ENCODE measurements at regions not wholly inside any gene's neighbourhood (a gene's known extent, or its start where the extent isn't known, plus 50 kb on each side); places are given as distances from the start of the nearest gene placed in this dataset.
"Not testable (repeated sequence)": the region's sequence is repeated elsewhere in the genome, so short reads cannot be mapped to it uniquely, and the experiment has no call there.

GRCh38 chr20:19876828-19877460 is 118.9 kb downstream of the RIN2 start:
- ChIA-PET CTCF (no interaction called here), POLR2A (no interaction called here)
- DNase-seq (no peak), ATAC-seq (ENCODE audit: low read depth) (no peak)
- H3K79me2 ChIP-seq (ENCODE audit: control insufficient read depth, insufficient read depth, low read length) = no peaks in the 10 kb centered on the region
- no peaks in the 10 kb centered on the region for H4K20me1 ChIP-seq (ENCODE audit: control insufficient read depth, insufficient read depth, low read length, poor library complexity, severe bottlenecking)
- no peak overlapping the region for H3K4me3 ChIP-seq (ENCODE audit: control extremely low read depth in 1 of 5, extremely low read depth in 1 of 5, insufficient read depth in 1 of 5, low read depth in 2 of 5, low read length in 4 of 5)
- no peak overlapping the region for H3K4me3 Mint-ChIP-seq
- H3K27me3 Mint-ChIP-seq = peaks cover 3% of the 10 kb centered on the region
- H3K4me1 ChIP-seq (ENCODE audit: control insufficient read depth in 2 of 2, insufficient read depth in 2 of 2, low read length in 2 of 2) = peaks cover 3 to 5% of the 10 kb centered on the region in 2 donors
- no peak overlapping the region for H3K27ac ChIP-seq (ENCODE audit: low read length in 2 of 2)
- H3K9ac ChIP-seq (ENCODE audit: low read length) = no peak overlapping the region
- 100% methylated on average over 3 of the region's 5 CpGs for WGBS (ENCODE audit: insufficient coverage)
- TF ChIP-seq CTCF (IDR thresholded peaks at IDR 0.05) (no peak), EZH2 (IDR thresholded peaks at IDR 0.05; ENCODE audit: borderline replicate concordance, insufficient read depth, low read depth, low read length, poor library complexity, severe bottlenecking) (no peak)
- peaks cover 0 to 9% (median 0%) of the 10 kb centered on the region in 3 donors for H3K9me3 ChIP-seq (ENCODE audit: control extremely low read depth in 1 of 3, control insufficient read depth in 2 of 3, insufficient read depth in 1 of 3, low read length in 2 of 3)
- H3K4me2 ChIP-seq (replicated peaks; ENCODE audit: low read depth, low read length, poor library complexity, severe bottlenecking) = no peak overlapping the region
- intact Hi-C loops (cut with micrococcal nuclease) = no loop called here
- H3K36me3 ChIP-seq (replicated peaks in 1 of 2; ENCODE audit: control extremely low read depth in 1 of 2, control insufficient read depth in 1 of 2, extremely low read depth in 1 of 2, insufficient read depth in 2 of 2, low read length in 1 of 2) = no peaks in the 10 kb centered on the region
- H3K27me3 ChIP-seq (replicated peaks in 1 of 4; ENCODE audit: control extremely low read depth in 1 of 4, control insufficient read depth in 3 of 4, insufficient read depth in 4 of 4, low read length in 3 of 4) = peaks cover 0 to 4% (median under 1%) of the 10 kb centered on the region in 4 experiments
- H3K4me1 Mint-ChIP-seq = peaks cover 10% of the 10 kb centered on the region
- H3K27ac Mint-ChIP-seq = no peak overlapping the region
- peaks cover 1% of the 10 kb centered on the region for H3K9me3 Mint-ChIP-seq (ENCODE audit: insufficient read depth)
- no peak overlapping the region for H2AFZ ChIP-seq (ENCODE audit: insufficient read depth, low read depth, low read length, poor library complexity, severe bottlenecking)

GRCh38 chr20:19879874-19880255 is 121.8 kb downstream of the RIN2 start:
- CTCF ChIA-PET; H3K9ac ChIP-seq (ENCODE audit: low read length); H3K9me3 ChIP-seq (ENCODE audit: control extremely low read depth in 1 of 3, control insufficient read depth in 2 of 3, insufficient read depth in 1 of 3, low read length in 2 of 3); H3K27ac ChIP-seq (ENCODE audit: low read length in 2 of 2); H3K9me3 Mint-ChIP-seq (ENCODE audit: insufficient read depth); H3K27ac Mint-ChIP-seq; H2AFZ ChIP-seq (ENCODE audit: insufficient read depth, low read depth, low read length, poor library complexity, severe bottlenecking); H3K36me3 ChIP-seq (replicated peaks in 1 of 2; ENCODE audit: control extremely low read depth in 1 of 2, control insufficient read depth in 1 of 2, extremely low read depth in 1 of 2, insufficient read depth in 2 of 2, low read length in 1 of 2); intact Hi-C loops (cut with micrococcal nuclease); DNase-seq; H3K27me3 ChIP-seq (replicated peaks in 1 of 4; ENCODE audit: control extremely low read depth in 1 of 4, control insufficient read depth in 3 of 4, insufficient read depth in 4 of 4, low read length in 3 of 4); H3K27me3 Mint-ChIP-seq; H3K4me3 Mint-ChIP-seq; H3K4me1 ChIP-seq (ENCODE audit: control insufficient read depth in 2 of 2, insufficient read depth in 2 of 2, low read length in 2 of 2); H4K20me1 ChIP-seq (ENCODE audit: control insufficient read depth, insufficient read depth, low read length, poor library complexity, severe bottlenecking); POLR2A ChIA-PET; H3K4me2 ChIP-seq (replicated peaks; ENCODE audit: low read depth, low read length, poor library complexity, severe bottlenecking); H3K4me3 ChIP-seq (ENCODE audit: control extremely low read depth in 1 of 5, extremely low read depth in 1 of 5, insufficient read depth in 1 of 5, low read depth in 2 of 5, low read length in 4 of 5); ATAC-seq (ENCODE audit: low read depth); H3K79me2 ChIP-seq (ENCODE audit: control insufficient read depth, insufficient read depth, low read length): not testable (repeated sequence)
- H3K4me1 Mint-ChIP-seq = peaks cover 10% of the 10 kb centered on the region
- 94% methylated on average over 3 of the region's 4 CpGs for WGBS (ENCODE audit: insufficient coverage)
